A673 (cell line): ENCODE measurements at regions not wholly inside any gene's neighbourhood (a gene's known extent, or its start where the extent isn't known, plus 50 kb on each side); places are given as distances from the start of the nearest gene placed in this dataset.

ENCODE experiments used
- BruUV-seq: library from RNA; stranded (reverse); fragments of 400-500 nt; replicated peaks from 2 replicates; lab custom pipeline; 2021; lab: Mats Ljungman, UMichigan
- CTCF ChIA-PET: fragments of 300-600 bp; sonication (Branson Sonifier 250); formaldehyde crosslinking; loops from one replicate; lab custom pipeline; 2022; ENCODE audit warnings: antibody characterized with exemption; lab: Charles Lee
- POLR2A ChIA-PET: fragments of 300-600 bp; sonication (Branson Sonifier 250); formaldehyde crosslinking; loops from one replicate; lab custom pipeline; 2022; ENCODE audit warnings: antibody characterized with exemption; ENCODE audit not compliant: low non-redundant PET; lab: Charles Lee
- DNase-seq: peaks from one replicate; pipeline ENCODE4 v3.0.0-alpha.2; 2015; ENCODE audit warnings: low spot score
- H3K27ac ChIP-seq: fragments of 200-600 bp; sonication (generic); 2 replicates; pipeline ENCODE4 v1.5.1; 2016; ENCODE audit warnings: mixed run types, low read depth, mild to moderate bottlenecking, mixed read lengths, antibody characterized with exemption, low read length; ENCODE audit not compliant: poor library complexity, severe bottlenecking
- H3K27me3 ChIP-seq: fragments of 200-600 bp; sonication (generic); replicated peaks from 2 replicates; pipeline ENCODE4 v1.6.1; 2017; ENCODE audit warnings: mixed run types, low read depth, mild to moderate bottlenecking, mixed read lengths, antibody characterized with exemption, low read length; ENCODE audit not compliant: insufficient read depth, poor library complexity
- H3K36me3 ChIP-seq: fragments of 200-600 bp; sonication (generic); 2 replicates; pipeline ENCODE4 v1.6.1; 2016; ENCODE audit warnings: mixed run types, mild to moderate bottlenecking, mixed read lengths, antibody characterized with exemption, low read length; ENCODE audit not compliant: insufficient read depth, poor library complexity, severe bottlenecking
- H3K4me1 ChIP-seq: fragments of 200-600 bp; sonication (generic); 2 replicates; pipeline ENCODE4 v1.6.1; 2017; ENCODE audit warnings: mixed run types, mild to moderate bottlenecking, mixed read lengths, antibody characterized with exemption, low read length; ENCODE audit not compliant: insufficient read depth, poor library complexity, severe bottlenecking
- H3K4me3 ChIP-seq: fragments of 200-600 bp; sonication (generic); 2 replicates; pipeline ENCODE4 v1.5.1; 2016; ENCODE audit warnings: low read depth, mixed run types, mild to moderate bottlenecking, mixed read lengths, low read length; ENCODE audit not compliant: poor library complexity, severe bottlenecking
- H3K9me3 ChIP-seq: fragments of 200-600 bp; sonication (generic); 2 replicates; pipeline ENCODE4 v1.6.1; 2016; ENCODE audit warnings: mixed run types, low read depth, mild to moderate bottlenecking, mixed read lengths, antibody characterized with exemption, low read length; ENCODE audit not compliant: poor library complexity, severe bottlenecking
- EZH2 ChIP-seq: fragments of 200-600 bp; sonication (generic); IDR thresholded peaks from 2 replicates; pipeline ENCODE4 v1.6.1; 2017; ENCODE audit warnings: borderline replicate concordance, low read depth, mild to moderate bottlenecking, mixed read lengths, antibody characterized with exemption, low read length; ENCODE audit not compliant: poor library complexity, severe bottlenecking
- intact Hi-C: fragments of 100-400 bp; cut with micrococcal nuclease; formaldehyde crosslinking; loops from one replicate; pipeline ENCODE4 v1.10.0; 2022; ENCODE audit not compliant: unreplicated experiment
- TF ChIP-seq, protein P1 (sequence below): fragments of 300-800, 200-600 bp; sonication (generic); conservative IDR thresholded peaks from 2 replicates; pipeline ENCODE4 v1.5.1; 2017; ENCODE audit warnings: low read depth, mild to moderate bottlenecking, antibody characterized with exemption, low read length, moderate library complexity, mixed read lengths

DNA sequence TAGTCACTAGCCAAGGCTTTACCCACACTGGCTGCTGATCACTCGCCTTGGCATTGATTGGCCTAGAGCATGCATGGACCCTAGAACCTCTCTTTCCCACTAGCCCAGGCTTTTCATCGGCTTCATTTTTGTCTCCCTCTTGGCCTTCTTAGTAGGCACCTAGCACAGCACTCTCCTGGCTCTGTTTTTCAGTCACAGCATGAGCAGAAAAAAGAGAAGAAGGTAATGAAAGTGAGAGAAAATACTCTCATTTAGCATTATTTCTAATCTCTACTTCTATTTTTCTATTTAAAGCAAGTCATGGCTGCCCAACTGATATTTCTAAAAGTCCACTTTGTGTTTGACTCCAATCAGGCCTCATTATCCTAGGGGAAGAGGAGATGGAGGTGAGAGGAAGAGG is 267.2 kb downstream of the FBXO8 start:
- Histone ChIP-seq H3K9me3 (no peaks in the 10 kb centered on the region), H3K4me3 (no peak overlapping the region), H3K27ac (no peak overlapping the region), H3K4me1 (peaks cover 17% of the 10 kb centered on the region), H3K36me3 (no peaks in the 10 kb centered on the region), H3K27me3 (no peaks in the 10 kb centered on the region)
- POLR2A ChIA-PET: no interaction called here
- BruUV-seq: no TSS peak
- intact Hi-C loops: no loop called here
- CTCF ChIA-PET: no interaction called here
- no peak for TF ChIP-seq EZH2
- no peak for DNase-seq

DNA sequence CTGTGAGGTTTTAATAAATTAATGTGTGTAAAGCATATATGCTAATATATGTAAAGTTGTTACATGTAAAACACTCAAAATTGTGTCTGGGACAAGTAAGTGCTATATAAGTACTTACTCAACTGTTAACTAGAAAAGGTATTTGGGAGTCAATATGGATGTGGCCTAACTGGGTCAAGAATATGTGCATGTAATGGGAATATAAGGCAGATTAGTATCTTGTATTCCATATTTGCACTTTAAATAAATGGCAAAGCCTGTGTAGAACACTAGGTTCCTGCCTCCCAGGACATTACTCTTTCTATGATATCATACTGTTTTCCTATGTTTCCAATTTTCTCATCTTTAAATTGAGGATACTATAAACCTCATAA is 270.6 kb downstream of the FBXO8 start:
- Histone ChIP-seq H3K27me3 (no peaks in the 10 kb centered on the region), H3K36me3 (no peaks in the 10 kb centered on the region), H3K4me3 (no peak overlapping the region), H3K27ac (peak overlapping the region; percentile 59), H3K9me3 (no peaks in the 10 kb centered on the region), H3K4me1 (peaks cover 32% of the 10 kb centered on the region)
- no TSS peak for BruUV-seq
- TF ChIP-seq, protein P1, sequence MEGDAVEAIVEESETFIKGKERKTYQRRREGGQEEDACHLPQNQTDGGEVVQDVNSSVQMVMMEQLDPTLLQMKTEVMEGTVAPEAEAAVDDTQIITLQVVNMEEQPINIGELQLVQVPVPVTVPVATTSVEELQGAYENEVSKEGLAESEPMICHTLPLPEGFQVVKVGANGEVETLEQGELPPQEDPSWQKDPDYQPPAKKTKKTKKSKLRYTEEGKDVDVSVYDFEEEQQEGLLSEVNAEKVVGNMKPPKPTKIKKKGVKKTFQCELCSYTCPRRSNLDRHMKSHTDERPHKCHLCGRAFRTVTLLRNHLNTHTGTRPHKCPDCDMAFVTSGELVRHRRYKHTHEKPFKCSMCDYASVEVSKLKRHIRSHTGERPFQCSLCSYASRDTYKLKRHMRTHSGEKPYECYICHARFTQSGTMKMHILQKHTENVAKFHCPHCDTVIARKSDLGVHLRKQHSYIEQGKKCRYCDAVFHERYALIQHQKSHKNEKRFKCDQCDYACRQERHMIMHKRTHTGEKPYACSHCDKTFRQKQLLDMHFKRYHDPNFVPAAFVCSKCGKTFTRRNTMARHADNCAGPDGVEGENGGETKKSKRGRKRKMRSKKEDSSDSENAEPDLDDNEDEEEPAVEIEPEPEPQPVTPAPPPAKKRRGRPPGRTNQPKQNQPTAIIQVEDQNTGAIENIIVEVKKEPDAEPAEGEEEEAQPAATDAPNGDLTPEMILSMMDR: no peak
- TF ChIP-seq EZH2: no peak
- POLR2A ChIA-PET: no interaction called here
- intact Hi-C loops: no loop called here
- CTCF ChIA-PET: no interaction called here
- DNase-seq: peak; percentile 18

DNA sequence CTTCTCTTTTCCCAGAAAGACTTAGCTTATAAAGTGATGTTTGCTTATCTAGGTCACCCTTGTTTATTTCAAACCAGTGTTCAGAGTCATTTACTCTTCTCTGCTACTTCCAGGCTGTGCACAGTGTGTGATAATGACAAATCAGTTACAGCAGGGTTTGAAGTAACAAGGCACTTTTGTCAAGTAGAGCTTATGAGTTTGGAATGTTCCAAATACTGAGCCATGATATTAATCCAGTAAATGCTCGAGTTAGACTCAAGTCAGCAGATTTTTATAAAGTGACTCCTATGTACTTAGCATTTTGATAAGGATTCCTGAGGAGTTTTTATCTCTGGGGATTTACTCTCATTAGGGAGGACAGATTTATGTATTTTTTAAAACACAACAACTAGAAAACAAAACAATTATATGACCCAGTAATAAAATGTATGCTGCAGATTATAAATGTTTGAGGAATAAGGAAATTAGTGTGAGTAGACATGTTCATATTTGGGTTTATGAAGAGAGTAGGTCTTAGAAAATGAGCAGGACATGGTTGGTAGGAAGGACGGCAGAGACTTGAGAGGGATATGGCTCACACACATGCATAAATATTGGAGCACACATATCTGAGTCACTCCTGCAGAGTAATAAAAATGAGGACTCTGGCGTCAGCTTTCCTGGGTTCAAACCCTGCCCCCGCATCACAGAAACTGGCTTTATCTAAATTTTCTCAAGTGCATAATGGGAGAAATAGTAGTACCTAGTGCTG is 271.2 kb downstream of the FBXO8 start:
- TF ChIP-seq, protein P1: no peak
- no peak for TF ChIP-seq EZH2
- peak; percentile 87 for DNase-seq
- intact Hi-C loops: no loop called here
- H3K27ac ChIP-seq: peak overlapping the region; percentile 59
- H3K4me3 ChIP-seq: no peak overlapping the region
- no peaks in the 10 kb centered on the region for H3K36me3 ChIP-seq
- no TSS peak for BruUV-seq
- ChIA-PET POLR2A (no interaction called here), CTCF (no interaction called here)
- H3K9me3 ChIP-seq: no peaks in the 10 kb centered on the region
- peaks cover 32% of the 10 kb centered on the region for H3K4me1 ChIP-seq
- H3K27me3 ChIP-seq: no peaks in the 10 kb centered on the region

DNA sequence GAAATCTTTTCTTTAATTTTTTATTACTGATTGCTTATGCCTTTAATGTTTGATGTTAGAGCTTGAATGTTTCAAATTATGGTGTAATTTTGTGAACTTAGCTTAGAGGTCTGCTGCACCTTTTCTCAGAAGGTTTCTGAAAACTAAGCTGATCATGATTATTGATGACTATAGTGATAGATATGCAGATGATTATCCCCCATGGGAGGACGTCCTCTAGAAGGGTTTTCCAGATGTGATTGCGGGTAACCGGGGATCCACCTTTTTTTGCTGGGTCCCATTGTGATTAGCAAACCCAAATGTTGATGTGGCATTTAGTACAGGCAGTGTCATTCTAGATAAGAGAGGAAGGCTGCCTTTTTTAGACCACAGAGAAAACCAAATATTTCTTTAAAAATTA is 272.9 kb downstream of the FBXO8 start:
- BruUV-seq: no TSS peak
- H3K36me3 ChIP-seq: no peaks in the 10 kb centered on the region
- ChIA-PET POLR2A (no interaction called here), CTCF (no interaction called here)
- no peaks in the 10 kb centered on the region for H3K27me3 ChIP-seq
- H3K27ac ChIP-seq: no peak overlapping the region
- DNase-seq: no peak
- no peaks in the 10 kb centered on the region for H3K9me3 ChIP-seq
- H3K4me3 ChIP-seq: no peak overlapping the region
- TF ChIP-seq EZH2: no peak
- TF ChIP-seq, protein P1: no peak
- intact Hi-C loops: no loop called here
- peaks cover 32% of the 10 kb centered on the region for H3K4me1 ChIP-seq
